SU-DHL-6 (cell line): ENCODE measurements at regions not wholly inside any gene's neighbourhood (a gene's known extent, or its start where the extent isn't known, plus 50 kb on each side); places are given as distances from the start of the nearest gene placed in this dataset.

Source experiments
- H2AFZ ChIP-seq: fragments of 200-600 bp; sonication (generic); 2 replicates; pipeline ENCODE4 v1.6.1; 2014; ENCODE audit warnings: low read depth, mild to moderate bottlenecking, moderate library complexity, mixed read lengths, antibody characterized with exemption, low read length; ENCODE audit not compliant: severe bottlenecking
- H3F3A ChIP-seq: fragments of 200-600 bp; shearing (Covaris generic); 2 replicates; pipeline ENCODE4 v1.6.0; 2016; ENCODE audit warnings: antibody characterized with exemption, mild to moderate bottlenecking; ENCODE audit not compliant: insufficient read depth
- H3K27ac ChIP-seq: fragments of 200-600 bp; sonication (generic); 2 replicates; pipeline ENCODE4 v1.5.1; 2016; ENCODE audit warnings: low read depth, mild to moderate bottlenecking, low read length, moderate library complexity, mixed read lengths
- H3K27me3 ChIP-seq: fragments of 200-600 bp; sonication (generic), shearing (Covaris generic); 2 replicates; pipeline ENCODE4 v1.6.0; 2014; ENCODE audit warnings: mild to moderate bottlenecking, low read length
- H3K36me3 ChIP-seq: fragments of 200-600 bp; sonication (generic); 2 replicates; pipeline ENCODE4 v1.6.1; 2014; ENCODE audit warnings: mild to moderate bottlenecking, low read length, mixed read lengths
- H3K4me2 ChIP-seq: fragments of 300-600, 200-600 bp; shearing (Covaris generic), sonication (generic); 2 replicates; pipeline ENCODE4 v1.6.0; 2014; ENCODE audit warnings: low read length, low read depth, mild to moderate bottlenecking; ENCODE audit not compliant: poor library complexity, severe bottlenecking
- H3K4me3 ChIP-seq: fragments of 200-600 bp; sonication (generic); 2 replicates; pipeline ENCODE4 v1.5.1; 2014; ENCODE audit warnings: antibody characterized with exemption, low read length, mild to moderate bottlenecking, mixed read lengths; ENCODE audit not compliant: insufficient read depth, poor library complexity, severe bottlenecking
- H3K79me2 ChIP-seq: fragments of 200-600 bp; sonication (generic); 2 replicates; pipeline ENCODE4 v1.6.1; 2014; ENCODE audit warnings: mild to moderate bottlenecking, low read length, moderate library complexity; ENCODE audit not compliant: insufficient read depth
- H3K9ac ChIP-seq: fragments of 200-600 bp; sonication (generic); 2 replicates; pipeline ENCODE4 v1.7.0; 2014; ENCODE audit warnings: mild to moderate bottlenecking, low read length
- H3K9me2 ChIP-seq: fragments of 200-600 bp; sonication (generic); replicated peaks from 2 replicates; pipeline ENCODE4 v1.6.1; 2014; ENCODE audit warnings: low read length; ENCODE audit not compliant: insufficient read depth
- H3K9me3 ChIP-seq: fragments of 200-600 bp; sonication (generic); 2 replicates; pipeline ENCODE4 v1.6.1; 2014; ENCODE audit warnings: low read length, mixed read lengths; ENCODE audit not compliant: insufficient read depth
- H4K20me1 ChIP-seq: fragments of 200-600 bp; sonication (generic); 2 replicates; pipeline ENCODE4 v1.6.1; 2014; ENCODE audit warnings: low read depth, mild to moderate bottlenecking, antibody characterized with exemption, low read length, moderate library complexity, mixed read lengths
- EZH2phosphoT487 ChIP-seq: fragments of 200-600 bp; sonication (generic), shearing (Covaris generic); conservative IDR thresholded peaks from 2 replicates; pipeline ENCODE4 v1.6.1; 2018; ENCODE audit warnings: mild to moderate bottlenecking, antibody characterized with exemption, low read length, moderate library complexity, mixed read lengths
- TF ChIP-seq, protein P1 (sequence below): fragments of 200-600 bp; sonication (generic); IDR thresholded peaks from one replicate; pipeline ENCODE4 v1.5.1; 2017; ENCODE audit warnings: antibody characterized with exemption, mild to moderate bottlenecking, low read length, moderate library complexity; ENCODE audit not compliant: insufficient read depth, poor library complexity, severe bottlenecking

GRCh38 chr5:93294199-93294598 is 286.8 kb downstream of the NR2F1-AS1 start:
- H3K79me2 ChIP-seq: no peaks in the 10 kb centered on the region
- no peak overlapping the region for H3K9ac ChIP-seq
- H3K4me2 ChIP-seq: no peak overlapping the region
- no peaks in the 10 kb centered on the region for H3K36me3 ChIP-seq
- H2AFZ ChIP-seq: no peak overlapping the region
- no peaks in the 10 kb centered on the region for H3K9me3 ChIP-seq
- no peaks in the 10 kb centered on the region for H3K27me3 ChIP-seq
- TF ChIP-seq, protein P1, sequence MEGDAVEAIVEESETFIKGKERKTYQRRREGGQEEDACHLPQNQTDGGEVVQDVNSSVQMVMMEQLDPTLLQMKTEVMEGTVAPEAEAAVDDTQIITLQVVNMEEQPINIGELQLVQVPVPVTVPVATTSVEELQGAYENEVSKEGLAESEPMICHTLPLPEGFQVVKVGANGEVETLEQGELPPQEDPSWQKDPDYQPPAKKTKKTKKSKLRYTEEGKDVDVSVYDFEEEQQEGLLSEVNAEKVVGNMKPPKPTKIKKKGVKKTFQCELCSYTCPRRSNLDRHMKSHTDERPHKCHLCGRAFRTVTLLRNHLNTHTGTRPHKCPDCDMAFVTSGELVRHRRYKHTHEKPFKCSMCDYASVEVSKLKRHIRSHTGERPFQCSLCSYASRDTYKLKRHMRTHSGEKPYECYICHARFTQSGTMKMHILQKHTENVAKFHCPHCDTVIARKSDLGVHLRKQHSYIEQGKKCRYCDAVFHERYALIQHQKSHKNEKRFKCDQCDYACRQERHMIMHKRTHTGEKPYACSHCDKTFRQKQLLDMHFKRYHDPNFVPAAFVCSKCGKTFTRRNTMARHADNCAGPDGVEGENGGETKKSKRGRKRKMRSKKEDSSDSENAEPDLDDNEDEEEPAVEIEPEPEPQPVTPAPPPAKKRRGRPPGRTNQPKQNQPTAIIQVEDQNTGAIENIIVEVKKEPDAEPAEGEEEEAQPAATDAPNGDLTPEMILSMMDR: no peak
- no peak for TF ChIP-seq EZH2phosphoT487
- H3K9me2 ChIP-seq: no peaks in the 10 kb centered on the region
- no peak overlapping the region for H3K27ac ChIP-seq
- no peaks in the 10 kb centered on the region for H3F3A ChIP-seq
- H3K4me3 ChIP-seq: no peak overlapping the region
- H4K20me1 ChIP-seq: no peaks in the 10 kb centered on the region

DNA sequence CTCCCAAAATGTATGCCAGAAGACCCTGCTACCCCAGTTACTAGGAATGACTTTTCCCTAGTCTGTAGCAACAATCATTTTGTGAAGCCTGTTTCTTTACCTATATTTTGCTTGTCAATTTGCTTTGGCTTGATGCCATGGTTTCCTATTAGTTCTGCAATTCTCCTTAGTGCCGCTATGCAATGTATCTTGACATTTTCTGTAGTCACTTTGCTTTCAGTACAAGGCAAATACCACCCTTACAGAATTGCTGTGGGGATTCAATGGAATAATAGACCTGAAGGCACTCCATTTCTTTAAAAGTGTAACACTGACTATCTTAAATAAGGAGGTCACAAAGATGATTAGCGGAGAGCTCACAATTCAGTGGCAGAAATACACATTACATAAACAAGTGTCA is 291.1 kb downstream of the NR2F1-AS1 start:
- Histone ChIP-seq H3K9me3 (no peaks in the 10 kb centered on the region), H2AFZ (no peak overlapping the region), H3K27ac (no peak overlapping the region), H3K9ac (no peak overlapping the region), H4K20me1 (no peaks in the 10 kb centered on the region), H3K27me3 (no peaks in the 10 kb centered on the region), H3K4me2 (no peak overlapping the region), H3F3A (no peaks in the 10 kb centered on the region), H3K36me3 (no peaks in the 10 kb centered on the region), H3K4me3 (no peak overlapping the region), H3K9me2 (no peaks in the 10 kb centered on the region), H3K79me2 (no peaks in the 10 kb centered on the region)
- no peak for TF ChIP-seq EZH2phosphoT487
- TF ChIP-seq, protein P1: no peak

- Histone ChIP-seq H3K9me3 (no peaks in the 10 kb centered on the region), H3K27ac (no peak overlapping the region), H3K79me2 (no peaks in the 10 kb centered on the region), H3K9ac (no peak overlapping the region), H3K9me2 (no peaks in the 10 kb centered on the region), H3K27me3 (no peaks in the 10 kb centered on the region), H3K36me3 (no peaks in the 10 kb centered on the region), H3F3A (no peaks in the 10 kb centered on the region), H4K20me1 (no peaks in the 10 kb centered on the region), H3K4me2 (no peak overlapping the region), H3K4me3 (no peak overlapping the region), H2AFZ (no peak overlapping the region)
- no peak for TF ChIP-seq EZH2phosphoT487
Observed at GRCh38 chr5:93285461-93285860, 295.6 kb downstream of the NR2F1-AS1 start.

DNA sequence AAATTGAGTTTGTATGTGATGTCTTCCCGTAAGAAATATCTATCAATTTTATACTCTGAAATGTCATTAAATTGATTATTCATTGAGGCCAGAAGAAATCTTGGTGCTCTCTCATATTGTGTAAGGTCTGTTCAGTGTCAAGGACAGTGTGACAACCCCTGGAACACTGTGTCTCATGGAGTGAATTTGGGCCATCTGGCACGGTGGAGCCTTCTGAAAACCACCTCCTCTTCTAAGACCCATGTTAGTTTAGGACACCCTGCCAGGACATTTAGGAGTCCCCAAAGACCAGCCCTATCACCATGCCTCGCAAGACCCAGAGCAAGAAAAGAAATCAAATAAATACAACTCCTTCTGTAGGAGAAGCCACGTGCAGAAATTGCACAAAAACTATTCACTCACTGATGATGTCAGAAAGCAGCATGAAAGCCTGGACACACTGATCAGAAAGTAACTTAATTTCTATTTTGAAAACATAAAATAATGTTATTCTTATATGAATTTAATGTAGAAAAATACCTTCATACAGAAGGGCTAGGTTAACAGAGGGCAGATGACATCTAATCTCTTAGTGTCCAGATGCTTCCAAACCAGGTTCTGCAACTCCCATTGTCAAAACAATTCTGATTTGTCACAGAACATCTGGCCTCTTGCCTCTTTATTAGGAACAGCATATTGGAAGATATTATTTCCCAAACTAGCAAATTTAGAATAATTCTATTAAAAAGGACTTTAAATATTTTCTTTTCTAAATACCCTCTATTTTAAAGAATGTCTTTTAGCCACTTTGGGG is 298.8 kb downstream of the NR2F1-AS1 start:
- Histone ChIP-seq H3K36me3 (no peaks in the 10 kb centered on the region), H2AFZ (no peak overlapping the region)
- no peak for TF ChIP-seq EZH2phosphoT487
- TF ChIP-seq, protein P1: no peak

More for the DNA sequence above, 298.8 kb downstream of the NR2F1-AS1 start:
- Histone ChIP-seq H3K4me3 (no peak overlapping the region), H3K9me2 (no peaks in the 10 kb centered on the region), H3F3A (no peaks in the 10 kb centered on the region), H3K27ac (no peak overlapping the region), H3K4me2 (no peak overlapping the region), H3K27me3 (no peaks in the 10 kb centered on the region), H3K9me3 (no peaks in the 10 kb centered on the region), H4K20me1 (no peaks in the 10 kb centered on the region), H3K79me2 (no peaks in the 10 kb centered on the region), H3K9ac (no peak overlapping the region)
